Frontal cortex (tissue), 3 donors: ENCODE measurements at regions not wholly inside any gene's neighbourhood (a gene's known extent, or its start where the extent isn't known, plus 50 kb on each side); places are given as distances from the start of the nearest gene placed in this dataset.

ENCODE experiments used
- DNase-seq, 2 donors: peaks; one replicate each; pipeline ENCODE4 v3.0.0; 2012; ENCODE audit warnings: low spot score in 2 of 2
- FAIRE-seq: peaks from 2 replicates; lab custom pipeline; 2012; peaks lifted over from hg19 to GRCh38; lab: Jason Lieb, UNC
- donor health status: control.
- donor health status: control.
- donor health status: control.

- FAIRE-seq (no peak), DNase-seq (no peak)
Measured at GRCh38 chr18:78884502-78884901, 95.1 kb upstream of the SALL3 start.

DNA sequence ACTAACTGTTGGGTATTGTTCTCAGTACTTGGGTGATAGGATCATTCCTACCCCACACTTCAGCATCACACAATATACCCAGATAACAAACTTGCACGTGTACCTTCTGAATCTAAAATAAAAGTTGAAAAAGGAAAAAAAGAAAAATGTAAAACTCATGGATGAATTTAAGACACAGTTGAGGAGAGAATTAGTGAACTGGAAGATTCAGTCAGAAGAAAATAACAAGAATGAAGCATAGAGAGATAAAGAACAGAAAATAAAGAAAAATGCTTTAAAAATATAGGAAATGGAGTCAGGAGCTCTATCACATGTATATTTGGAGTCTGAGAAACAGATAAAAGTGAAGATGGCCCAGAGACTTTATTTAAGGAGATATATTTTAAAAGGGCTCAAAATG is 90.4 kb upstream of the SALL3 start:
- FAIRE-seq (no peak), DNase-seq (no peak)

- FAIRE-seq: no peak
- DNase-seq: no peak
Measured at GRCh38 chr18:78890388-78890787, 89.2 kb upstream of the SALL3 start.

DNA sequence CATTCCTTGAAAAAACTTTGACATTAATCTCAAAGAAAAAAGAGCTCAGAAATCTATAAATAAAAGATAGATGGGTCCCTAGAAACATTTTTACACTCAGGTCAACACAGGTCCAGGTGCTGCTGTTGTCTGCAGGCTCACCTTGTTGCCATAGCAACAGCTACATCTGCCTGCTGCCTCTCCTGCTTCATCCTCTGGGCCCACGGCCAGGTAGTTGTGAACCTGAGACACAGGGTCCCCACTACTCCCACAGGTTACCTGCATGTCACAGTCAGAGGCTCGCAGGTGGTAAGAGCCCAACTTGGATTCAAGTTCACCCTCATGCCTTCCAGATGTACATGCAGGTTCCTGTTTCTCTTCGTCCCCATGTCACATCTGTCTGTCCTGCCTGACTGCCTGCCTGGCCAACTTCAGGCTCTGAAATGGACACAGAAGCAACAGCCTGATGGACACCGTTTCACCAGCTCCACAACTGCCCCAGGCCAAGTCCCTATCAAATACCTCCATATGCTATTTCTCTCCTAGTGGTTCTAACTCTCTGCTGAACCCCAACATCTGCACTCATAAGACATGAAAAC is 88.3 kb upstream of the SALL3 start:
- DNase-seq: no peak
- FAIRE-seq: no peak

GRCh38 chr18:78892177-78892576 is 87.4 kb upstream of the SALL3 start:
- FAIRE-seq (no peak), DNase-seq (no peak)

DNA sequence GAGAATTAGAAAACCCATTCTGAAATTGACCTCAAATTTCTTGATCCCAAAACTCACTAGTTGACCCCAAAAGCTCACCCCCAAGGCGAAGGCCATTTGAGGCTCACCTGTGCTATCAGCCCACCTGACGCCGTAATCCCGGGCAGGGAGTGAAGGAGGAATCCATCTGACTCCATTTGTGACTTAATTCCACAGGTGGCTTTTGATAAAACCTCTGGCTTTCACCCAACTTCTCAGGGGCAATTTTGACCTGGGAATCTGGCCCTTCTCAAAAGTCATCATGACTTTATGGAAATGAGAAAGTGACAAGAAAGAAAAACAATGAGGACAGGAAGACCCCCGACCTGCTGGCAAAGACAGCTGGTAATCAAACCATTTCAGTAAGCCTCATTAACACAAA is 86.9 kb upstream of the SALL3 start:
- no peak for DNase-seq
- no peak for FAIRE-seq

DNA sequence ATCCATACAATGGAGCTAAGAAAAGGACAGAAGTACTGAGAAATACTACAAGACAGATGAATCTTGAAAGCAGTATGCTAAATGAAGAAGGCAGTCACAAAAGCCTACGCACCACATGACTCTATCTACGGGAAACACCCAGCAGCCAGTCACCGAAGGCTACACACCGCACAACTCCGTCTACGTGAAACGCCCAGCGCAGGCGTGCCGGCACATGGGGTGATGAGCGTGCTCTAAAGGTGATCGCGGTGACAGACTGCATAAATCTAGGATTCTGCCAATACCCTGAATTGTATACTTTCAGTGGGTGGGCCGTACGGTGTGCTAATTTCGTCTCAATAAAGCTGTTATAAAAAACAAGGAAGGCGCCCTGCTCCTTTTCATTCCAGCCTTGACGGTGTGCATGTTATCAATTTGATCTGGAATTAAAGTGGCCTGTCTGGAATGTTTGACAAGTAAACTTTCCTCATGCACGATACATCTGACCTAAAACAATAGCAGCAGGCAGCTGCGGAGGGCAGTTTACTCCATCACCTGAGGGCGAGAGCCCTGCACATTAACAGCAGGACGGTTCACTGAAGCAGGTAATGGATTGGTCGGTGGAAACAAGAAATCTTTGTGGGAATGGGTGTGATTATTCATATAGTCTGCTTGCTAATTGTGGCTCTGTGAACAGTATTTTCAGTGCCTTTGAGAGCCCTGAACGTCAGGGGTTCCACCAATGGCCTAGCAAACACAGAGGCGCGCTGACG is 86.2 kb upstream of the SALL3 start:
- DNase-seq (no peak), FAIRE-seq (no peak)

DNA sequence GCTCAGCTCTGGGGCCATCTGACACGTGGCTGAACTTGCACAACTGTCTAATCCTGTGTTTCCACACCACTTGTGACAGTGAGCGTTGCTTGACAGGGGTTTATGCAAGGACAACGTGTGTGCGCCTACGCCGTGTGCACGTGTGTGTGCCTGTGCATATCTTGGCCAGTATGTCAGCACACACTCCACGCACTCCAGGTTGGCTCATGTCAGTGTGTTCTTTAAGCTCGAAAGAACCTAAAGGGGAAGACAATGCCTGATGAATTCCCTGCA is 85.6 kb upstream of the SALL3 start:
- DNase-seq (no peak), FAIRE-seq (no peak)

DNA sequence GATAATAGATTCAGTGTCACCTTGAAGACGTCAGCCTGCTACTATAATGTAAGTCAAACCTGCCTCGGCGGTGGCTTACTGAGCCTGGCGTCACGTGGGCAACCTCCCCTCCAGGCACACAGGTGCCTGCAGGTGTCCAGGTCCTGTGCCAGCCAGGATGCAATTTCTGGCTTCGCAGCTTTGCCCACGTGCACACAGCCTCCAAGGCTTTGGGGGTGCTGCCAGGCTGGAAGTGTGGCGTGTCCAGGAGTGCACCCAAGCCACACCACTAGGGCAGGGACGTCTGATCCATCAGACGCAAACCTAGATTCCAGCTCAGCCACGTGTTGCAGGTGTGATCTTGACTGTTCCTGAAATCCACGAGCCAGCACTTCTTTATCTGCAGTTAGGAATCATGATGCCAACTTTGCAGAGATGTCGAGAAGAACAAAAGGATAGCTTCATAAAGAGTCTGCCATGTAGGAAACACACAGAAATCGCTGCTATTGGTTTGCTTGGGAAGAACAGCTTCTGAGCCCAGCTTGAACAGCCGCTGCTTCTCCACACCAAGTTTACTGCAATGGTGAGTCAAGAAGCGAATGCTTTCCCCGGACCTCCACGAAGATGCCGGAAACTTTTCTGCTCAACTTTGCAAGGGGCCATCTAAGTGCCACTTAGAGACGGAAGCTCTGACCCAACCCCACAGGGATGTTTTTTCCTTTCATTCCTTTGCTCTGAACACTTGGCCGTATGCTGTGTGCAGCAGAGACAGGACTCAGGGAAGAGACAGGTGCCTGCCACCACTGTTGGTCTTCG is 84.2 kb upstream of the SALL3 start:
- DNase-seq (no peak), FAIRE-seq (no peak)

- no peak for DNase-seq
- no peak for FAIRE-seq
Measured at GRCh38 chr18:78896111-78896905, 83.3 kb upstream of the SALL3 start.

GRCh38 chr18:78898066-78898465 is 81.6 kb upstream of the SALL3 start:
- DNase-seq (no peak), FAIRE-seq (no peak)

GRCh38 chr18:78898635-78899034 is 81.0 kb upstream of the SALL3 start:
- DNase-seq (no peak), FAIRE-seq (no peak)

DNA sequence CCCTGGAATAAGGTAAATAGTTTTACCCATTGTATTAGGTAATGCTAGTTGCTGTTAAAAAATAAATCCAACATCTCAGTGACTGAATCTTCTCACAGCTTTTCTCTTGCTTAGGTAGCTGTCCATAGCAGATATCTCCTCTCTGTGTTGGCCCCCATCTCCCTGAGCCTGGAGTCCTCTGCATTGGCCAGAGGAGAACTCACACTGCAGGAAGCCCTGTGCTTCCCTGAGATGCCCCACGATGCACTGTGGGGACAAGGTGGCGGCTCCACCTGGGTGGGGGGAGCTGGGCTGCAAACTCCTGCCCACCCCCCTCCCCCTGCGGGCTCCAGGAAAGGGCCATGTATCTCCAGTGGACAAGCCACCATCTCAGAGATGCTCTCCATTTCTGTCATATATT is 80.4 kb upstream of the SALL3 start:
- DNase-seq (no peak), FAIRE-seq (no peak)

GRCh38 chr18:78900938-78901909 is 78.4 kb upstream of the SALL3 start:
- no peak for FAIRE-seq
- DNase-seq: no peak

DNA sequence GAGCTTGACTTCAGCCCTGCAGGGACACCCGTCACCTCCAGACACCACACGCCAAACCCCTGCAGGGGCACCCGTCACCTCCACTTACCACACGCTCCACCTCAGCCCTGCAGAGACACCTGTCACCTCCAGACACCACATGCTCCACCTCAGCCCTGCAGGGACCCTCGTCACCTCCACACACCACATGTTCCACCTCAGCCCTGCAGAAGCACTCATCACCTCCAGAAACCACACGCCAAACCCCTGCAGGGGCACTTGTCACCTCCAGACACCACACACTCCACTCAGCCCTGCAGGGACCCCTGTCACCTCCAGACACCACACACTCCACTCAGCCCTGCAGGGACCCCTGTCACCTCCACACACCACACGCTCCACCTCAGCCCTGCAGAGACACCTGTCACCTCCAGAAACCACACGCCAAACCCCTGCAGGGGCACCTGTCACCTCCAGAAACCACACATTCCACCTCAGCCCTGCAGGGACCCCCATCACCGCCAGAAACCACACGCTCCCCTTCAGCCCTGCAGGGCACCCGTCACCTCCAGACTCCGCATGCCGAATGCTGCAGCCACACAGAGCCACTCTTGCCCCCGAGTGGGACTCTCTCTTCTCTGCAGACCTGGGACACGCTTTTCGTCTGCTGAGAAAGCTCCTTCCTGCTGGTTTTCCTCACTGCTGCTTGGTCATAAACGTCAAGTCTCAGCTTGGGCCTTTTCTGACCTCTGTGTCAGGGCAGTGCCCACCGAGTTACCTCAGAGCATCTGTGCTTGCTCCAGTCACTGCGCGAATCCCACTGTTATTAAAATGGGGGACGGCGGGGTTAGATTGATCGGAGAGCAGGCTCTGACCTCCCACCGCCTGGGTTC is 77.5 kb upstream of the SALL3 start:
- DNase-seq (no peak), FAIRE-seq (no peak)

- no peak for FAIRE-seq
Measured at GRCh38 chr18:78902795-78903435, 76.7 kb upstream of the SALL3 start.

GRCh38 chr18:78903436-78904178 is 76.0 kb upstream of the SALL3 start:
- FAIRE-seq (no peak), DNase-seq (no peak)

More at GRCh38 chr18:78902795-78903435, 76.7 kb upstream of the SALL3 start:
- DNase-seq: no peak
